DMS 273 treated with DMSO at 0.1 percent for 48 hours (cell line): ENCODE measurements at regions not wholly inside any gene's neighbourhood (a gene's known extent, or its start where the extent isn't known, plus 50 kb on each side); places are given as distances from the start of the nearest gene placed in this dataset.

ENCODE experiments used
- DNase-seq: peaks from one replicate; lab custom pipeline; 2025; lab: John Stamatoyannopoulos, UW

GRCh38 chr7:19210893-19211413 is 65.7 kb upstream of the FERD3L start:
- DNase-seq: no peak

DNA sequence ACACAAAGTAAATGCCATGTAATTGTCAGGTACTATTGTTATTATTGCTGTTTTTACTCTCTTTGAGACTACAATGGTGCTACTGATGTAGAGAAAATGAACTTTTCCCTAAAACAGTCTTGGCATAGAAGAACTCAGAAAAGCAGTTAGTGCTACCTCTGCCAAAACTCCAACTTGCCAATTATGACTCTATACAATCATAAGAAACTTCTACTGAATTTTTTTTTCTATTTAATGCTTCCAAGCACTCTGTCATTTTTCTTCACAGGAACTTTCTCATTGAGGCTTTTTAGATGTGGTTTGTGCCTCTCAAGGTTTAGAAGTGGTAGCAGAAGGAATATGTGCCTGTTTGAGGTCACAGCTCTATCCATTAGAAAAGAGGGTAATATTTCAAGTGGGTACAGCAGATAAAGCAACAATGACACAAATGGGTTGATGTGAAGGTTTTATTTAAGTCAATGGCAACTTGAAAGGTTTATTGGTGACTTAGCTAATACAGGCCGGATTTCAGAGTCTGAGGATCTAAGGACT is 64.0 kb upstream of the FERD3L start:
- DNase-seq: no peak

GRCh38 chr7:19206721-19207120 is 61.5 kb upstream of the FERD3L start:
- no peak for DNase-seq

DNA sequence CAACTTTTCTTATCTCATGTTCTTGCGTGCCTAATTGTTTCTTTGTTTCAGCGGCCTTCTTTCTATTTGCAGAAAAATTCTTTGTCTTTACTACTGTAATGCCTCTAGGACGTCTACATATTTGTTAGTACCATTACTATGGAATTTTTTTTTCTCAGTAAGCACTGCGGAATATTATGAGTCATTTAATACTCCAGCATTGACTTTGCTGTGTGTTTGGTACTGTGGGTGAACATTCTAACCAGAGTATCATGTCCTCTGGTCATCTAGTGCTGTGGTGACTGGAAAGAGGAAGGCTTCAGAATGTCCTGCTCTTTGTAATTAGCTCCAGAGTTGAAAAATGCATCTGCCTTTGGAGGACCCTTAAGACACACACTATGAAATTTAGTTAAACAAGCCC is 58.5 kb upstream of the FERD3L start:
- no peak for DNase-seq

- DNase-seq: no peak
These were observed 57.4 kb upstream of the FERD3L start for GRCh38 chr7:19202599-19202998.
